ENCODE measurements at regions not wholly inside any gene's neighbourhood (a gene's known extent, or its start where the extent isn't known, plus 50 kb on each side); places are given as distances from the start of the nearest gene placed in this dataset.

DNA sequence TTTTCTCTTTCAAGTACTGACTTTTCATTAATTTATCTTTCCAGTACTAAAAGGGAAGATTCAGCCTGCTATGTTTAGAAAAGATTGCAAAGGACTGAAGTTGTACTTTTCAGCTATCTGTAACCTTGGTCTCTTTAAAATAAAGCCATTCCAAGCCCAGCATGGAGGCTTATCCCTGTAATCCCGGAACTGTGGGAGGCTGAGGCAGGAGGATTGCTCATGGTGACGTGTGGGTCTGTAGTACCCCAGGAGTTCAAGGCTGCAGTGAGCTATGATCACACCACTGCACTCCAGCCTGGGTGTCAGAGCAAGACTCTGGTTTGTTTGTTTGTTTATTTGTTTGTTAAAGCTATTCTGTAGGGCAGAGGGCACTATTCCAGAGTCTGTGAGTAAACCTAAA lies 50.6 kb upstream of the TMEM170B start:
- peaks cover 2% of the 10 kb centered on the region; the same call in 1 of the 2 replicates for H3K4me1 ChIP-seq (ENCODE audit: control insufficient read depth, insufficient read depth, low read length)
- no peaks in the 10 kb centered on the region for H3K9me3 ChIP-seq (ENCODE audit: control insufficient read depth, insufficient read depth, low read length)
- DNase-seq (ENCODE audit: low read depth, low spot score): no peak
- no CpG with 5 or more reads among the region's 2 CpGs for WGBS (ENCODE audit: insufficient coverage, insufficient read length)
- no peaks in the 10 kb centered on the region for H3K27me3 ChIP-seq (ENCODE audit: control insufficient read depth, insufficient read depth, low read length)
- H3K27ac ChIP-seq (ENCODE audit: low read length): no peak overlapping the region
- H3K4me3 ChIP-seq (ENCODE audit: low read length): no peak overlapping the region
- no peaks in the 10 kb centered on the region for H3K36me3 ChIP-seq (ENCODE audit: control insufficient read depth, insufficient read depth, low read length)

- no CpG with 5 or more reads among the region's 7 CpGs for WGBS (ENCODE audit: insufficient coverage, insufficient read length)
- no peak for DNase-seq (ENCODE audit: low read depth, low spot score)
Observed at GRCh38 chr6:11486486-11486885, 51.1 kb upstream of the TMEM170B start.

DNA sequence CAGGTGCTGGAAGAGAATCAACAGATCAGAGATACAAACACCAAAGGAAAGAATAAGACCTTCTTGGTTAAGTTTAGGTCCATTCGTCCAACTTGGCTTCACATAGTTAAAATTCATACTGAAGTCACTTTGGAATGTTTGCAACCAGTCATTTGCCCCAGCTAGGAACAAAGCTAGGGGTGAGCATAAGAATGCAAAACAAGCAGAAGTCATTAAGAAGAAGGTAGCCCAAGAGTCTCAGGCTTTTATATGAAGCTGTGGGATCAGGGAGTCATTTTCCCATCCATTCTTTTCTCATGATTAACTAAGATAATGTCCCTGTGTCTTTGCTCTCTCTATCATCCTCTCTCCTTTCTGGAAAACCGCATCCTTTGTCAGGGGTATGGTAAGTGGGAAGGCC lies 51.5 kb upstream of the TMEM170B start:
- no peaks in the 10 kb centered on the region for H3K27me3 ChIP-seq (ENCODE audit: control insufficient read depth, insufficient read depth, low read length)
- no CpG with 5 or more reads among the region's 2 CpGs for WGBS (ENCODE audit: insufficient coverage, insufficient read length)
- no peak overlapping the region for H3K27ac ChIP-seq (ENCODE audit: low read length)
- H3K36me3 ChIP-seq (ENCODE audit: control insufficient read depth, insufficient read depth, low read length): no peaks in the 10 kb centered on the region
- H3K4me1 ChIP-seq (ENCODE audit: control insufficient read depth, insufficient read depth, low read length): peaks cover 2% of the 10 kb centered on the region; the same call in 1 of the 2 replicates
- no peak overlapping the region for H3K4me3 ChIP-seq (ENCODE audit: low read length)
- DNase-seq (ENCODE audit: low read depth, low spot score): no peak
- no peaks in the 10 kb centered on the region for H3K9me3 ChIP-seq (ENCODE audit: control insufficient read depth, insufficient read depth, low read length)

More at GRCh38 chr6:11486486-11486885, 51.1 kb upstream of the TMEM170B start:
- Histone ChIP-seq H3K4me3 (ENCODE audit: low read length) (no peak overlapping the region), H3K36me3 (ENCODE audit: control insufficient read depth, insufficient read depth, low read length) (no peaks in the 10 kb centered on the region), H3K4me1 (ENCODE audit: control insufficient read depth, insufficient read depth, low read length) (peaks cover 2% of the 10 kb centered on the region; the same call in 1 of the 2 replicates), H3K9me3 (ENCODE audit: control insufficient read depth, insufficient read depth, low read length) (no peaks in the 10 kb centered on the region), H3K27me3 (ENCODE audit: control insufficient read depth, insufficient read depth, low read length) (no peaks in the 10 kb centered on the region), H3K27ac (ENCODE audit: low read length) (no peak overlapping the region)

DNA sequence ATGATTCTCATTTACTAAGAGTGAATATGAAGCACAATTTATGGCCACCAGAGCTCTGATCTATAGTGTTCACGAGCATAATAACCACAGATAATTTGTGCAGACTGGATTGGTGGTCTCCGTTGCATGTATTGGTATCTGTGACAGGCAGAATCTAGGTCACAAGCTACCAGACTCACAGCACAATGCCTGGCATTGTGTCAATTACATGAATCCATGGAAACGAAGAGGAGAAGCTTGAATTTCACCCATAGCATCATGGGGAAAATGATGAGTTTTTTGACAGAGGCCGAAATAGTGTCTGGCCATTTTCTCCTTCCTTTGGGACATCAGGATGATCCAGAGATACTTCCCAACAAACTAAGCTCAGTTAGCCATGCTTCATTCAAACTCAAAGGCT lies 52.3 kb upstream of the TMEM170B start:
- Histone ChIP-seq H3K4me3 (ENCODE audit: low read length) (no peak overlapping the region), H3K4me1 (ENCODE audit: control insufficient read depth, insufficient read depth, low read length) (peaks cover 2% of the 10 kb centered on the region; the same call in 1 of the 2 replicates), H3K27ac (ENCODE audit: low read length) (no peak overlapping the region), H3K27me3 (ENCODE audit: control insufficient read depth, insufficient read depth, low read length) (no peaks in the 10 kb centered on the region), H3K36me3 (ENCODE audit: control insufficient read depth, insufficient read depth, low read length) (no peaks in the 10 kb centered on the region), H3K9me3 (ENCODE audit: control insufficient read depth, insufficient read depth, low read length) (no peaks in the 10 kb centered on the region)
- DNase-seq (ENCODE audit: low read depth, low spot score): no peak
- no CpG with 5 or more reads among the region's 4 CpGs for WGBS (ENCODE audit: insufficient coverage, insufficient read length)

DNA sequence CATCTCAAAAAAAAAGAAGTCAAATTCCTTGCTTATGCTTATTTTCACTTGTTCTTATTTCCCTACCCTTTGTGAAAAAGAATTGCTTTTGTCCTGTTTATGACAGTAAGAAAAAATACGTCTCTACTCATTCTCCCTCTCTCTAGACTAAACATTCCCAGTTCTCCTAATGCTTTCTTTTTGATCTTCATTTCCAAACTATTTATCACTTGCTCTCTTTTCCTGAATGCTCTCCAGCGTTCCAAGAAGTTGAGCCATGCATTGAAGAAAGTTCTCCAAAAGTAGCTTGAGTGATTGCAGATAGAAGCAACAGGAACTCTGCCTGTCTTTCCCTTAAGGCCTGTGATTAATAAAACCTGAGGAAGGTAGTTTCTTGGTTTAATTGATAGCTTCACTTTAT lies 53.1 kb upstream of the TMEM170B start:
- peaks cover 2% of the 10 kb centered on the region; the same call in 1 of the 2 replicates for H3K4me1 ChIP-seq (ENCODE audit: control insufficient read depth, insufficient read depth, low read length)
- no peak overlapping the region for H3K27ac ChIP-seq (ENCODE audit: low read length)
- H3K27me3 ChIP-seq (ENCODE audit: control insufficient read depth, insufficient read depth, low read length): no peaks in the 10 kb centered on the region
- no peaks in the 10 kb centered on the region for H3K36me3 ChIP-seq (ENCODE audit: control insufficient read depth, insufficient read depth, low read length)
- no peak overlapping the region for H3K4me3 ChIP-seq (ENCODE audit: low read length)
- DNase-seq (ENCODE audit: low read depth, low spot score): no peak
- no CpG with 5 or more reads among the region's 2 CpGs for WGBS (ENCODE audit: insufficient coverage, insufficient read length)
- H3K9me3 ChIP-seq (ENCODE audit: control insufficient read depth, insufficient read depth, low read length): no peaks in the 10 kb centered on the region

DNA sequence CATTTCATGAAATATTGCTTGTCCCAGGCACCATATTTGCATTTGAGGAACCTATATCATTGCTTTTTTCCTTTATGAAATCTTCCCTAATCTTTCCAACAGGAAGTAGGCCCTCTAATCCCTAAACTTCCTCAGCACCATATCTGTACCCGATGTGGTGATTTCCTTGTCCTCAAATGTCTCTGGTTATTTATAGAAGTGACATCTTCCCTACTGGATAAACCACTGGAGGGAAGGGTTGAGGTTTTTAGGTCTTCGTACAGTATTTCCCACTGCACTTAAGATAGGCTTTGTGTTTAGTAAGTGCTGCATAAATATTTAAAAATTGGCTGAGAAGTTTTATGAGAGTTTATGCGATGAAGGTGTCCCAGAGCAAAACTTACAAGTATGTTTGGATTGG lies 54.9 kb upstream of the TMEM170B start:
- WGBS (ENCODE audit: insufficient coverage, insufficient read length): no CpG with 5 or more reads among the region's 3 CpGs
- no peak overlapping the region for H3K4me3 ChIP-seq (ENCODE audit: low read length)

DNA sequence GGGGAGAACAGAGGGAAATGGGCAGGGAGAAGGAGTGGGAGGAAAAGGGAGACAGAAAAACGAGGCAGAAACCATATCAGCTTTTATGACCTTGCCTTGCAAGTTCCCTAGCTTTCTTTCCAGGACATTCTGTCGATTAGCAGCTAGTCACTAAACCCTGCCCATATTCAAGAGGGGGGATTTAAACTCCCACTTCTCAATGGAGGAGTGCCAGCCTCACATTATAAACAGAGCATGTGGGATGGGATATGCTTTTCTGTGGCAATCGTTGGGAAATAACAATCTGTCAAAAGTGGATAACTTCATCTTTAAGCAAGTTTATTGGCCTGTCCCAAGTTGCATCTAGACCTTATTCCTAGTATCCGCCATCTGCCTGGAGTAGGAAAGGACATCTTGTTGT lies 57.0 kb upstream of the TMEM170B start:
- Histone ChIP-seq H3K4me1 (ENCODE audit: control insufficient read depth, insufficient read depth, low read length) (no peaks in the 10 kb centered on the region), H3K9me3 (ENCODE audit: control insufficient read depth, insufficient read depth, low read length) (no peaks in the 10 kb centered on the region), H3K36me3 (ENCODE audit: control insufficient read depth, insufficient read depth, low read length) (no peaks in the 10 kb centered on the region), H3K27ac (ENCODE audit: low read length) (no peak overlapping the region), H3K27me3 (ENCODE audit: control insufficient read depth, insufficient read depth, low read length) (no peaks in the 10 kb centered on the region), H3K4me3 (ENCODE audit: low read length) (no peak overlapping the region)
- DNase-seq (ENCODE audit: low read depth, low spot score): no peak
- WGBS (ENCODE audit: insufficient coverage, insufficient read length): no CpG with 5 or more reads among the region's 4 CpGs

More for the DNA sequence above, 54.9 kb upstream of the TMEM170B start:
- Histone ChIP-seq H3K36me3 (ENCODE audit: control insufficient read depth, insufficient read depth, low read length) (no peaks in the 10 kb centered on the region), H3K27ac (ENCODE audit: low read length) (no peak overlapping the region), H3K9me3 (ENCODE audit: control insufficient read depth, insufficient read depth, low read length) (no peaks in the 10 kb centered on the region), H3K27me3 (ENCODE audit: control insufficient read depth, insufficient read depth, low read length) (no peaks in the 10 kb centered on the region), H3K4me1 (ENCODE audit: control insufficient read depth, insufficient read depth, low read length) (peaks cover 2% of the 10 kb centered on the region; the same call in 1 of the 2 replicates)
- no peak for DNase-seq (ENCODE audit: low read depth, low spot score)

- no peak for DNase-seq (ENCODE audit: low read depth, low spot score)
- WGBS (ENCODE audit: insufficient coverage, insufficient read length): no CpG with 5 or more reads among the region's 1 CpG
- Histone ChIP-seq H3K4me1 (ENCODE audit: control insufficient read depth, insufficient read depth, low read length) (no peaks in the 10 kb centered on the region), H3K9me3 (ENCODE audit: control insufficient read depth, insufficient read depth, low read length) (no peaks in the 10 kb centered on the region), H3K27ac (ENCODE audit: low read length) (no peak overlapping the region), H3K27me3 (ENCODE audit: control insufficient read depth, insufficient read depth, low read length) (no peaks in the 10 kb centered on the region), H3K36me3 (ENCODE audit: control insufficient read depth, insufficient read depth, low read length) (no peaks in the 10 kb centered on the region), H3K4me3 (ENCODE audit: low read length) (no peak overlapping the region)
Observed at GRCh38 chr6:11479296-11479695, 58.3 kb upstream of the TMEM170B start.

DNA sequence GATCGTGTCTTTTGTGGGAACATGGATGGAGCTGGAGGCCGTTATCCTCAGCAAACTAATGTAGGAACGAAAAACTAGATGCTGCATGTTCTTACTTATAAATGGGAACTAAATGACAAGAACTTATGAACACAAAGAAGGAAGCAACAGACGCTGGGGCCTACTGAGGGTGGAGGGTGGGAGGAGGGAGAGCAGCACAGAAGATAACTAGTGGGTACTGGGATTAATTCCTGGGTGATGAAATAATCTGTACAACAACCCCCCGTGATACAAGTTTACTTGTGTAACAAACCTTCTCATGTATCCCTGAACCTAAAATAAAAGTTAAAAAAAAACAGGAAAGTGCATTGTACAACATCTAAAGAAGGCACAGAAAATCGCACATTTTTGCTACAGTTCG lies 59.0 kb upstream of the TMEM170B start:
- no peak overlapping the region for H3K4me3 ChIP-seq (ENCODE audit: low read length)
- no peak for DNase-seq (ENCODE audit: low read depth, low spot score)
- WGBS (ENCODE audit: insufficient coverage, insufficient read length): no CpG with 5 or more reads among the region's 7 CpGs
- no peaks in the 10 kb centered on the region for H3K9me3 ChIP-seq (ENCODE audit: control insufficient read depth, insufficient read depth, low read length)
- H3K27me3 ChIP-seq (ENCODE audit: control insufficient read depth, insufficient read depth, low read length): no peaks in the 10 kb centered on the region
- H3K36me3 ChIP-seq (ENCODE audit: control insufficient read depth, insufficient read depth, low read length): no peaks in the 10 kb centered on the region
- no peak overlapping the region for H3K27ac ChIP-seq (ENCODE audit: low read length)
- no peaks in the 10 kb centered on the region for H3K4me1 ChIP-seq (ENCODE audit: control insufficient read depth, insufficient read depth, low read length)

GRCh38 chr6:11475016-11475415 lies 62.5 kb upstream of the TMEM170B start:
- Histone ChIP-seq H3K36me3 (ENCODE audit: control insufficient read depth, insufficient read depth, low read length) (no peaks in the 10 kb centered on the region), H3K27me3 (ENCODE audit: control insufficient read depth, insufficient read depth, low read length) (no peaks in the 10 kb centered on the region), H3K9me3 (ENCODE audit: control insufficient read depth, insufficient read depth, low read length) (no peaks in the 10 kb centered on the region), H3K4me1 (ENCODE audit: control insufficient read depth, insufficient read depth, low read length) (no peaks in the 10 kb centered on the region), H3K27ac (ENCODE audit: low read length) (no peak overlapping the region), H3K4me3 (ENCODE audit: low read length) (no peak overlapping the region)
- DNase-seq (ENCODE audit: low read depth, low spot score): no peak

GRCh38 chr6:11473008-11473740 lies 64.4 kb upstream of the TMEM170B start:
- Histone ChIP-seq H3K4me1 (ENCODE audit: control insufficient read depth, insufficient read depth, low read length) (peaks cover 2% of the 10 kb centered on the region; the same call in 1 of the 2 replicates), H3K9me3 (ENCODE audit: control insufficient read depth, insufficient read depth, low read length) (no peaks in the 10 kb centered on the region), H3K27ac (ENCODE audit: low read length) (no peak overlapping the region), H3K36me3 (ENCODE audit: control insufficient read depth, insufficient read depth, low read length) (no peaks in the 10 kb centered on the region), H3K4me3 (ENCODE audit: low read length) (no peak overlapping the region), H3K27me3 (ENCODE audit: control insufficient read depth, insufficient read depth, low read length) (no peaks in the 10 kb centered on the region)
- no CpG with 5 or more reads among the region's 16 CpGs for WGBS (ENCODE audit: insufficient coverage, insufficient read length)
- no peak for DNase-seq (ENCODE audit: low read depth, low spot score)

All from iPS DF 6.9 (cell line).